SIG-M5 (cell line): ENCODE measurements at regions not wholly inside any gene's neighbourhood (a gene's known extent, or its start where the extent isn't known, plus 50 kb on each side); places are given as distances from the start of the nearest gene placed in this dataset.
"Not testable (repeated sequence)": the region's sequence is repeated elsewhere in the genome, so short reads cannot be mapped to it uniquely, and the experiment has no call there.

ENCODE experiments used
- DNase-seq: peaks from one replicate; lab custom pipeline; 2025; lab: John Stamatoyannopoulos, UW

GRCh38 chr7:150046290-150047194 lies 172.8 kb downstream of the ATP6V0E2 start:
- DNase-seq: not testable (repeated sequence)

- DNase-seq: not testable (repeated sequence)
Measured at GRCh38 chr7:150047329-150047728, 173.6 kb downstream of the ATP6V0E2 start.

GRCh38 chr7:150047772-150048171 lies 174.0 kb downstream of the ATP6V0E2 start:
- DNase-seq: not testable (repeated sequence)

DNA sequence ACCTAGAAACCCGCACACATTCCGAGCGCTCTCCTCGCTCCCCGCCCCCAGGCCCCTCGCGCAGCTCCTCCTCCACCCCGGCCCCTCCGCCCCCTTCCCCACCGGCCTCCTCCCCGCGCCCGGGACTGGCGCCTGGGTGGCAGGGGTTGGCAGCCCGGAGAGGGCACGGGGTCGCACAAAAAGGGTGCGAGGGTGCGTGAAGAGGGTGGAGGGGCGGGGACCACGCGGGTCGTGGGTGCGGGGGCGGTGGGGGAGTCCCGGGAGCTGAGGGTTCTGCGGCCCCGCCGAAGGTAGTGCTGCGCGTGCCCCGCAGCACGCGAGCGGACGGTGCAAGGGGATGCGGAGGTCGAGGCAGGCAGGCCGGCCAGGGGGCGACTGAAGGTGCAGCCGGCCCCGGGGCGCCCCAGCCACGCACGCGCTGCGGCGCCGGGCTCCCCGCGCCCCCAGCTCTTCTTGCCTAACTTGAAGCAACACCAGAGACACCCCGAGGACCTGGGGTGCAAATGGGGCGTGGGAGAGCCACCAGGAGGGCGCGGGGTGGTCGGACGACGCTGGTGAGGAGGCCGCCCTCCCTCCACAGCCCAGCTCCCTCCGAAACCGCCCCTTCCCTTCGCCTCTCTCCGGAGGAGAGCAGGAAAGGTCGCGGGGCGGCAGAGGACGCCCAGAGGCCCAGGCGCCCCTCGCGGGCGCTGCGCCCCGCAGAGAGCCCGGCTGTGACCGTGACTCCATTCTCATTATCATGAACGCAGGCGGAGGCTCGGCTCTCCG lies 174.7 kb downstream of the ATP6V0E2 start:
- not testable (repeated sequence) for DNase-seq

- not testable (repeated sequence) for DNase-seq
Measured at GRCh38 chr7:150049012-150049655, 175.4 kb downstream of the ATP6V0E2 start.

- DNase-seq: not testable (repeated sequence)
Measured at GRCh38 chr7:150053396-150053795, 179.6 kb downstream of the ATP6V0E2 start.

DNA sequence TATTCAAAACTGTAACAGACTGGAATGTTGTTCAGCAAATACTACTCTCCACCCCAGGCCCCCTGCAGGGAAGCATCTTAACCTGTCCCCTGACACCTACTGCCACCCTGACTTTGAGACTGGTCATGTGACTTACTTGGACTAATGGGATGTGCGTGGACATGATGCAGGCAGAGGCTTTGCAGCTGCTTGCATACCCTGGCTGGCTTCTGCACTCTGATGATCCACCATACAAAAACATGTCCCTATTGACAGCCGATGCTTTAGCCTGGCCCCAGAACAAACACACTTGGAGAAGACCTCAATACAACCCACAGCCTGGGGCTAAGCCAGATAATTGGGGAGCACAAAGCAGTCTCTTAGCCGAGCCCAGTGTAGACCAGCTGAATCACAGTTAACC lies 180.5 kb downstream of the ATP6V0E2 start:
- not testable (repeated sequence) for DNase-seq

DNA sequence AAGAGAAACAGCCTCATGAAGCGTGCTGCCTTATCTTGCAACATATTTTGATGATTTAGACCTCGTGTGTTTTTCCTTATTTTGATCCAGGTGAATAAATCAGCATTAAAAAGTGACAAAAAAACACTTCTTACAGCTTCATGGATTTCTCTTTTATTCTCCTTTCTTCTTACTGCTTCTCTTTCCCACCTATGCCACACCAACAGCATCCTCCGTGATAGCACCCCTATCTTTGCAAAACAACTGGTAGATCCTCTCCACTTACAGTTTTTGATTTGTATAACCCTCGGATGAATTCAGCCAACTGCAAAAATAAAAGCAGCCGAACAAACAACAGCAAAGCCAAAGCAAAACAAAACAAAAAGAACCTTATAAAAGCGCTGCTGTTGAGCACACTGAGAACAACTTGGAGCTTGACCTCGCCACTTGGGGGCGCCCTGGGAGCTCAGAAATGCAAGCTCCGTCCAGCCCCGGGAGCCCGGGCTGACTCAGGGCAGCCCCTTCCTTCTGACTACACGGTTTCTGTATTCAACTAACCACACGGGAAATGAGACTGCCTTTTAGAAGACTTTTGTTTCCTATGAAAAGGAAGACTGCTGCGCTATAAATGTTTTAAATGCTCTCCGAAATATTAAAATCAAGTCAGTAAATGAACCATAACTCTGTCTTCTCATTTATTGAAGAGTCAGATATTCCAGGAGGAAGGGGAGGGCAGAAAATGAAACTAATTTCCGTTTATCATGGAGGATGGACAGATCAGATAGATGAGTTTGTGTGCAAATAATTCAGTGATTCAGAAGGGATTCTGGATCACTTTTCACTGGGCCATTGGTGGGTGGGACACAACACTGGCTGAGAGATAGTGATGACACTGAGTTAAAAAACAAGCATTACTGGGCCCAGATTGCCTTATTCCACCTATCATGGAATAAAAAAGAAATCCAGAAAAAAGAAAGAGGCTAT lies 186.8 kb downstream of the ATP6V0E2 start:
- not testable (repeated sequence) for DNase-seq

GRCh38 chr7:150063195-150063594 lies 189.4 kb downstream of the ATP6V0E2 start:
- not testable (repeated sequence) for DNase-seq

GRCh38 chr7:150069555-150070313 lies 196.0 kb downstream of the ATP6V0E2 start:
- not testable (repeated sequence) for DNase-seq

- not testable (repeated sequence) for DNase-seq
Measured at GRCh38 chr7:150077543-150077942, 203.8 kb downstream of the ATP6V0E2 start.

DNA sequence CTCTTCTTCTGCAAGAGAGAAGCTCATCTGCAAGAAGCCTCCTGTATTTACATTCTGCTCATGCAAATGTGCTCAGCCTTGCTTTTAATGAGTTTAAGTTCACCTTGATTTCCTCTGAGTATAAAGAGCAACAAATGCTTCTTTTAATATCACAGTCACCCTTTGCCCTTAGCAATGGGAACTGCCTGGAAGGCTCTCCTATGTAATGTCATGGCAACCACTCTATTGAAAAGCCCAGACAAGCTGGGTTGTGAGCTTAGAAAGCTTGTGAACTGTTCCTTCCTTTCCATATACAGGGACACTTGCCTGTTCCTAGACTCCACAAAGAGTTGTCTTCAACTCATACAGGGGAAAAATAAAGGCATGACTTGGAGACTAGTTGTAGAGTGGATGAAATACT lies 208.1 kb downstream of the ATP6V0E2 start:
- not testable (repeated sequence) for DNase-seq

GRCh38 chr7:150084724-150085123 lies 211.0 kb downstream of the ATP6V0E2 start:
- not testable (repeated sequence) for DNase-seq

GRCh38 chr7:150087478-150087877 lies 213.7 kb downstream of the ATP6V0E2 start:
- not testable (repeated sequence) for DNase-seq

GRCh38 chr7:150089139-150089538 lies 215.4 kb downstream of the ATP6V0E2 start:
- DNase-seq: not testable (repeated sequence)

DNA sequence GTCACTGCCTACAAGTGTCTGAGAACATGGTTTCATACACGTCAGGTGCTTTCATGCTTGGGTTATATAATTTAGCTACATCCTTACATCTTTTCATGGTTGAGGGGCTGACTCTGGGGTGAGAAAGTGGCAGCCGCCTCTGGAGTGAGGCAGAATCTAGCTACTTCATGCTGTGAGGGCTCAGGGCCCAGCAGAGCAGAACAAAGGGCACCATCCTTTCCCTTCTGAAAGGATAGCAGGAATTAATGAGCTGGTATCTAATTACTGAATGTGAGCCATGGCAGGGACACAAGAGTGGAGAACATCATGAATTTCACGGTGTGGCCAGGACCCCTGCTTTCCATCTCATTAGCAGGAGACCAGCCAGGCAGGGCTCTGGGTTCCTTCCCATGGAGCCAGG lies 217.0 kb downstream of the ATP6V0E2 start:
- not testable (repeated sequence) for DNase-seq

DNA sequence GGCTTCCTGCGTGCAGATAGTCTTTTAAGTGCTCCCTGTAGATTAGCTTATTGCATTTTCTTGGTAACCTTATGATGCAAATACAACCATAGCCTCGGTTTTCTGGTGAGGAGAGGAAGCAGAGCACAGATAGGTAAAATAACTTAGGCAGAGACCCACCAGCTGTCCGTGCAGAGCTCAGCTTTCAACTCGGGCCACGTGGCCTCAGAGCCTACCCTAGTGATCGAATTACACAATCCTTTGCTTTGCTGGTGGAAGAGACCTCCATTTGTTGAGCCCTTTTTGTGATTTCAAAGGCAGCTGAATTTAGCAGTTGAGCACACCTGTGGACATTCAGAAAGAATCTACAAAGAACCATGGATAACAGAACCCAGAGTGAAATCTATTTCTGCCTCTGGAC lies 220.1 kb downstream of the ATP6V0E2 start:
- DNase-seq: not testable (repeated sequence)

- peak; percentile 10 for DNase-seq
Measured at GRCh38 chr7:150096213-150096994, 222.6 kb downstream of the ATP6V0E2 start.

DNA sequence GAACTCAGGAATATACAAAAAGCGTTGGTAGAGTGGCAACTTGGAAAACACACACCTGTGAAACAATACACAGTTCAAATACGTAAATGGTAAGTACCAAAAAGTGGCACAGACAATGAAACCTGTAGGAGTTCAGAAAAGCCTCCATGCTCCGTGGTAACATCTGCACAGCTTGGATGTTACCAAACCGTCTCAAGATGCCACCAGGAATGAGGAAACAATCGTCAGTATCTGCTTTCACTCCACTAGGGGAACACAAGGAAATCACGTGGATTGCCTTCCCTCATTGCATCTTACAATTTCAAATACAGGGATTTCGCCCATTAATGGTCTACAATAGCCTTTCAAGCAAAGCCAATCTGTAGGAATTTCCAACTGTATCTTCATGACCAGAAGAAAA lies 224.6 kb upstream of the LRRC61 start:
- DNase-seq: not testable (repeated sequence)
